ENCODE measurements at regions not wholly inside any gene's neighbourhood (a gene's known extent, or its start where the extent isn't known, plus 50 kb on each side); places are given as distances from the start of the nearest gene placed in this dataset.
"Not testable (repeated sequence)": the region's sequence is repeated elsewhere in the genome, so short reads cannot be mapped to it uniquely, and the experiment has no call there.

- H3K4me1 Mint-ChIP-seq, result no peaks in the 10 kb centered on the region
- no peak for DNase-seq
- no peaks in the 10 kb centered on the region for H3K36me3 Mint-ChIP-seq (ENCODE audit: low read depth)
- H3K4me3 Mint-ChIP-seq, result no peak overlapping the region
- no peaks in the 10 kb centered on the region for H3K27me3 Mint-ChIP-seq
- no peaks in the 10 kb centered on the region for H3K9me3 Mint-ChIP-seq
- no peak overlapping the region for H3K27ac Mint-ChIP-seq
- intact Hi-C loops (cut with micrococcal nuclease), result no loop called here
Observed at GRCh38 chr2:14494759-14495158, 137.8 kb upstream of the LRATD1 start.

- Mint-ChIP-seq H3K27ac (no peak overlapping the region), H3K4me3 (no peak overlapping the region), H3K9me3 (no peaks in the 10 kb centered on the region), H3K36me3 (ENCODE audit: low read depth) (no peaks in the 10 kb centered on the region), H3K27me3 (no peaks in the 10 kb centered on the region), H3K4me1 (no peaks in the 10 kb centered on the region)
- DNase-seq, result no peak
- intact Hi-C loops (cut with micrococcal nuclease), result no loop called here
Observed at GRCh38 chr2:14501061-14501460, 131.5 kb upstream of the LRATD1 start.

- not testable (repeated sequence) for H3K36me3 Mint-ChIP-seq (ENCODE audit: low read depth); H3K9me3 Mint-ChIP-seq; H3K4me1 Mint-ChIP-seq
Observed at GRCh38 chr2:14506955-14507354, 125.6 kb upstream of the LRATD1 start.

GRCh38 chr2:14511541-14511940 lies 121.0 kb upstream of the LRATD1 start:
- DNase-seq, result no peak
- Mint-ChIP-seq H3K36me3 (ENCODE audit: low read depth) (no peaks in the 10 kb centered on the region), H3K9me3 (peaks cover 8% of the 10 kb centered on the region), H3K4me3 (no peak overlapping the region), H3K27me3 (no peaks in the 10 kb centered on the region), H3K4me1 (no peaks in the 10 kb centered on the region), H3K27ac (no peak overlapping the region)
- intact Hi-C loops (cut with micrococcal nuclease), result no loop called here

More at GRCh38 chr2:14506955-14507354, 125.6 kb upstream of the LRATD1 start:
- intact Hi-C loops (cut with micrococcal nuclease); H3K4me3 Mint-ChIP-seq; DNase-seq; H3K27ac Mint-ChIP-seq; H3K27me3 Mint-ChIP-seq: not testable (repeated sequence)

- no peak overlapping the region for H3K4me3 Mint-ChIP-seq
- H3K9me3 Mint-ChIP-seq, result peaks cover 8% of the 10 kb centered on the region
- H3K36me3 Mint-ChIP-seq (ENCODE audit: low read depth), result no peaks in the 10 kb centered on the region
- DNase-seq, result no peak
- no peaks in the 10 kb centered on the region for H3K4me1 Mint-ChIP-seq
- no peaks in the 10 kb centered on the region for H3K27me3 Mint-ChIP-seq
- H3K27ac Mint-ChIP-seq, result no peak overlapping the region
- intact Hi-C loops (cut with micrococcal nuclease), result no loop called here
Observed at GRCh38 chr2:14513903-14514302, 118.6 kb upstream of the LRATD1 start.

- H3K4me3 Mint-ChIP-seq, result no peak overlapping the region
- H3K27ac Mint-ChIP-seq, result no peak overlapping the region
- H3K9me3 Mint-ChIP-seq, result peaks cover 3% of the 10 kb centered on the region
- H3K27me3 Mint-ChIP-seq, result no peaks in the 10 kb centered on the region
- DNase-seq, result no peak
- H3K4me1 Mint-ChIP-seq, result no peaks in the 10 kb centered on the region
- intact Hi-C loops (cut with micrococcal nuclease), result no loop called here
- no peaks in the 10 kb centered on the region for H3K36me3 Mint-ChIP-seq (ENCODE audit: low read depth)
Observed at GRCh38 chr2:14516844-14517243, 115.7 kb upstream of the LRATD1 start.

- intact Hi-C loops (cut with micrococcal nuclease), result no loop called here
- Mint-ChIP-seq H3K36me3 (ENCODE audit: low read depth) (no peaks in the 10 kb centered on the region), H3K27me3 (no peaks in the 10 kb centered on the region), H3K4me3 (no peak overlapping the region), H3K4me1 (no peaks in the 10 kb centered on the region), H3K27ac (no peak overlapping the region), H3K9me3 (peaks cover 3% of the 10 kb centered on the region)
- no peak for DNase-seq
Observed at GRCh38 chr2:14517731-14518130, 114.8 kb upstream of the LRATD1 start.

GRCh38 chr2:14520385-14520945 lies 112.1 kb upstream of the LRATD1 start:
- Mint-ChIP-seq H3K27me3 (no peaks in the 10 kb centered on the region), H3K36me3 (ENCODE audit: low read depth) (no peaks in the 10 kb centered on the region), H3K27ac (no peak overlapping the region), H3K4me1 (no peaks in the 10 kb centered on the region), H3K4me3 (no peak overlapping the region), H3K9me3 (peaks cover 3% of the 10 kb centered on the region)
- no peak for DNase-seq
- intact Hi-C loops (cut with micrococcal nuclease), result no loop called here

- intact Hi-C loops (cut with micrococcal nuclease), result no loop called here
- Mint-ChIP-seq H3K27ac (no peak overlapping the region), H3K4me1 (no peaks in the 10 kb centered on the region), H3K9me3 (no peaks in the 10 kb centered on the region), H3K4me3 (no peak overlapping the region), H3K27me3 (no peaks in the 10 kb centered on the region), H3K36me3 (ENCODE audit: low read depth) (no peaks in the 10 kb centered on the region)
- no peak for DNase-seq
Observed at GRCh38 chr2:14524041-14524802, 108.3 kb upstream of the LRATD1 start.

- no peak overlapping the region for H3K4me3 Mint-ChIP-seq
- H3K27me3 Mint-ChIP-seq, result no peaks in the 10 kb centered on the region
- H3K27ac Mint-ChIP-seq, result no peak overlapping the region
- H3K4me1 Mint-ChIP-seq, result no peaks in the 10 kb centered on the region
- intact Hi-C loops (cut with micrococcal nuclease), result no loop called here
- DNase-seq, result no peak
- H3K9me3 Mint-ChIP-seq, result no peaks in the 10 kb centered on the region
- H3K36me3 Mint-ChIP-seq (ENCODE audit: low read depth), result no peaks in the 10 kb centered on the region
Observed at GRCh38 chr2:14524803-14525080, 107.8 kb upstream of the LRATD1 start.

GRCh38 chr2:14530506-14530905 lies 102.0 kb upstream of the LRATD1 start:
- no peak for DNase-seq
- Mint-ChIP-seq H3K4me1 (no peaks in the 10 kb centered on the region), H3K27ac (no peak overlapping the region), H3K27me3 (no peaks in the 10 kb centered on the region), H3K36me3 (ENCODE audit: low read depth) (no peaks in the 10 kb centered on the region), H3K4me3 (no peak overlapping the region), H3K9me3 (no peaks in the 10 kb centered on the region)
- intact Hi-C loops (cut with micrococcal nuclease), result no loop called here

GRCh38 chr2:14533131-14533757 lies 99.3 kb upstream of the LRATD1 start:
- intact Hi-C loops (cut with micrococcal nuclease), result no loop called here
- H3K4me1 Mint-ChIP-seq, result no peaks in the 10 kb centered on the region
- no peaks in the 10 kb centered on the region for H3K27me3 Mint-ChIP-seq
- H3K27ac Mint-ChIP-seq, result no peak overlapping the region
- DNase-seq, result no peak
- H3K9me3 Mint-ChIP-seq, result no peaks in the 10 kb centered on the region
- no peak overlapping the region for H3K4me3 Mint-ChIP-seq
- H3K36me3 Mint-ChIP-seq (ENCODE audit: low read depth), result no peaks in the 10 kb centered on the region

GRCh38 chr2:14535156-14535555 lies 97.4 kb upstream of the LRATD1 start:
- Mint-ChIP-seq H3K36me3 (ENCODE audit: low read depth) (no peaks in the 10 kb centered on the region), H3K9me3 (no peaks in the 10 kb centered on the region), H3K4me1 (no peaks in the 10 kb centered on the region), H3K4me3 (no peak overlapping the region), H3K27me3 (no peaks in the 10 kb centered on the region), H3K27ac (no peak overlapping the region)
- intact Hi-C loops (cut with micrococcal nuclease), result no loop called here
- DNase-seq, result no peak

GRCh38 chr2:14536976-14537375 lies 95.5 kb upstream of the LRATD1 start:
- intact Hi-C loops (cut with micrococcal nuclease), result no loop called here
- Mint-ChIP-seq H3K27me3 (no peaks in the 10 kb centered on the region), H3K4me1 (no peaks in the 10 kb centered on the region)

GRCh38 chr2:14540015-14540414 lies 92.5 kb upstream of the LRATD1 start:
- intact Hi-C loops (cut with micrococcal nuclease), result no loop called here
- Mint-ChIP-seq H3K36me3 (ENCODE audit: low read depth) (no peaks in the 10 kb centered on the region), H3K4me1 (no peaks in the 10 kb centered on the region), H3K9me3 (no peaks in the 10 kb centered on the region), H3K27ac (no peak overlapping the region), H3K27me3 (no peaks in the 10 kb centered on the region), H3K4me3 (no peak overlapping the region)
- DNase-seq, result no peak

More at GRCh38 chr2:14536976-14537375, 95.5 kb upstream of the LRATD1 start:
- no peak overlapping the region for H3K4me3 Mint-ChIP-seq
- H3K27ac Mint-ChIP-seq, result no peak overlapping the region
- no peak for DNase-seq
- no peaks in the 10 kb centered on the region for H3K36me3 Mint-ChIP-seq (ENCODE audit: low read depth)
- no peaks in the 10 kb centered on the region for H3K9me3 Mint-ChIP-seq
